HEK293T (cell line): ENCODE measurements at regions not wholly inside any gene's neighbourhood (a gene's known extent, or its start where the extent isn't known, plus 50 kb on each side); places are given as distances from the start of the nearest gene placed in this dataset.

Experiments used
- ARNT ChIP-seq: fragments of 450-650 bp; IDR thresholded peaks from 2 replicates; pipeline ENCODE4 v1.6.1; 2017; ENCODE audit warnings: mild to moderate bottlenecking
- TF ChIP-seq, protein P1 (sequence below): fragments of 450-650 bp; IDR thresholded peaks from 2 replicates; pipeline ENCODE4 v1.6.1; 2016

DNA sequence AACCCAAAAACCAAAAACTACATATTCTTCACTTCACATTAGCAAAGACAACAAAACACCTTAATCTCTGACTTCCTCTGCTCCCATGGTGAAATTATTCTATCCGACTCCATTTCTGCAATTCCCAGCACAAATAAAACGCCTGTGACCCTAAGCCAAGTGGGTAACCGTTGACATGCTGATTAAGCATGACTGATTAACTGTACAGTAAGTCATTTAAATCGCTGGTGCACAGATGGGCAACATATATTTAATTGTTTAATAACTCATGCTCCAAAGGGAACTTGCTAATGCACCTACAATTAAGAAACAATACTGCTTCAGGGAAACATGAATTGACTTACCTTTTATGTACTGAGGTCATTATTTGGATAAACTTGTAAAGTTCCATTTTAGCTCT is 436.7 kb downstream of the KIF2B start:
- TF ChIP-seq, protein P1, sequence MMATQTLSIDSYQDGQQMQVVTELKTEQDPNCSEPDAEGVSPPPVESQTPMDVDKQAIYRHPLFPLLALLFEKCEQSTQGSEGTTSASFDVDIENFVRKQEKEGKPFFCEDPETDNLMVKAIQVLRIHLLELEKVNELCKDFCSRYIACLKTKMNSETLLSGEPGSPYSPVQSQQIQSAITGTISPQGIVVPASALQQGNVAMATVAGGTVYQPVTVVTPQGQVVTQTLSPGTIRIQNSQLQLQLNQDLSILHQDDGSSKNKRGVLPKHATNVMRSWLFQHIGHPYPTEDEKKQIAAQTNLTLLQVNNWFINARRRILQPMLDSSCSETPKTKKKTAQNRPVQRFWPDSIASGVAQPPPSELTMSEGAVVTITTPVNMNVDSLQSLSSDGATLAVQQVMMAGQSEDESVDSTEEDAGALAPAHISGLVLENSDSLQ: no peak
- no peak for TF ChIP-seq ARNT
